Stimulated activated CD4-positive, alpha-beta T cell treated with anti-CD3 and anti-CD28 coated beads, TNF-alpha, amount 100 ng/mL, for 24 hours (primary cell): ENCODE measurements at regions not wholly inside any gene's neighbourhood (a gene's known extent, or its start where the extent isn't known, plus 50 kb on each side); places are given as distances from the start of the nearest gene placed in this dataset.

Experiments
- DNase-seq, 3 experiments: peaks; one replicate each; pipeline ENCODE4 v3.0.0-alpha.2; 2020; ENCODE audit warnings: low read depth in 3 of 3

- no peak for DNase-seq
Observed at GRCh38 chr13:91157273-91158016, 190.0 kb upstream of the MIR17HG start.

GRCh38 chr13:91158017-91158395, 189.5 kb upstream of the MIR17HG start:
- no peak for DNase-seq

GRCh38 chr13:91162180-91162579, 185.3 kb upstream of the MIR17HG start:
- no peak for DNase-seq

GRCh38 chr13:91162589-91162988, 184.9 kb upstream of the MIR17HG start:
- DNase-seq = no peak

- DNase-seq = no peak
Observed at GRCh38 chr13:91165758-91166157, 181.7 kb upstream of the MIR17HG start.

GRCh38 chr13:91166714-91167511, 180.6 kb upstream of the MIR17HG start:
- no peak for DNase-seq

- DNase-seq = no peak
Observed at GRCh38 chr13:91167706-91168385, 179.6 kb upstream of the MIR17HG start.

- DNase-seq = no peak
Observed at GRCh38 chr13:91168386-91168711, 179.1 kb upstream of the MIR17HG start.

GRCh38 chr13:91169321-91170050, 178.0 kb upstream of the MIR17HG start:
- no peak for DNase-seq

- no peak for DNase-seq
Observed at GRCh38 chr13:91172160-91172559, 175.3 kb upstream of the MIR17HG start.

GRCh38 chr13:91174886-91175501, 172.5 kb upstream of the MIR17HG start:
- no peak for DNase-seq

GRCh38 chr13:91178099-91178498, 169.4 kb upstream of the MIR17HG start:
- DNase-seq = no peak

- no peak for DNase-seq
Observed at GRCh38 chr13:91181892-91182291, 165.6 kb upstream of the MIR17HG start.

GRCh38 chr13:91184244-91184926, 163.1 kb upstream of the MIR17HG start:
- DNase-seq = no peak

GRCh38 chr13:91185294-91185863, 162.1 kb upstream of the MIR17HG start:
- DNase-seq = no peak

GRCh38 chr13:91187522-91187921, 160.0 kb upstream of the MIR17HG start:
- no peak for DNase-seq

GRCh38 chr13:91189506-91189905, 158.0 kb upstream of the MIR17HG start:
- no peak for DNase-seq

- DNase-seq = no peak
Observed at GRCh38 chr13:91193358-91193757, 154.1 kb upstream of the MIR17HG start.

GRCh38 chr13:91195789-91196188, 151.7 kb upstream of the MIR17HG start:
- DNase-seq = no peak

- DNase-seq = no peak
Observed at GRCh38 chr13:91196958-91197357, 150.5 kb upstream of the MIR17HG start.

GRCh38 chr13:91199866-91200265, 147.6 kb upstream of the MIR17HG start:
- no peak for DNase-seq
